K562 (cell line): ENCODE measurements at regions not wholly inside any gene's neighbourhood (a gene's known extent, or its start where the extent isn't known, plus 50 kb on each side); places are given as distances from the start of the nearest gene placed in this dataset.
"Not testable (repeated sequence)": the region's sequence is repeated elsewhere in the genome, so short reads cannot be mapped to it uniquely, and the experiment has no call there.

ENCODE experiments used
- ATAC-seq: fragments of 200-7000 bp; cut with Tn5 transposase; 3 replicates; pipeline ENCODE4 v1.9.1; 2020; ENCODE audit warnings: moderate library complexity
- BruUV-seq: library from RNA; stranded (reverse); fragments of 400-500 nt; replicated peaks from 2 replicates; lab custom pipeline; 2021; lab: Mats Ljungman, UMichigan
- CTCF ChIA-PET: fragments of 300-600 bp; formaldehyde crosslinking; extraction: SDS; loops from one replicate; lab custom pipeline; 2021; ENCODE audit warnings: low intra/inter-chr PET ratio; lab: Yijun Ruan, JAX
- POLR2A ChIA-PET: fragments of 300-600, 350-650 bp; sonication (Branson Sonifier 250); formaldehyde crosslinking; extraction: SDS; loops from one replicate; lab custom pipeline; 2021; ENCODE audit warnings: antibody characterized with exemption, inconsistent platforms; lab: Yijun Ruan, JAX
- DNase-seq, 4 experiments: peaks; one replicate each; pipeline versions ENCODE4 v3.0.0 to v3.0.0-alpha.2; 2011 to 2018; ENCODE audit warnings: low spot score in 3 of 4, mixed read lengths in 3 of 4; ENCODE audit errors: extremely low read depth in 1 of 4
- FAIRE-seq: peaks from 2 replicates; lab custom pipeline; 2011; peaks lifted over from hg19 to GRCh38; lab: Jason Lieb, UNC
- H2AFZ ChIP-seq: 2 replicates; pipeline ENCODE4 v1.6.0; 2011; ENCODE audit warnings: low read depth, low read length, control low read depth, inconsistent platforms
- H3K27ac ChIP-seq: fragments of 200-600 bp; 3 replicates; pipeline ENCODE4 v1.8.0; 2011; ENCODE audit warnings: low read depth, mild to moderate bottlenecking, control low read depth, inconsistent platforms, low read length, moderate library complexity, mixed read lengths; ENCODE audit errors: extremely low read depth
- H3K27me3 ChIP-seq, 2 experiments: fragments of 300-600 bp in 1 of 2; 2 replicates in 1 of 2; 3 replicates in 1 of 2; pipeline versions ENCODE4 v1.6.0 to v1.8.0; 2011; ENCODE audit warnings: inconsistent platforms in 2 of 2, low read length in 2 of 2, mild to moderate bottlenecking in 1 of 2, mixed read lengths in 1 of 2, moderate library complexity in 1 of 2; ENCODE audit not compliant: control insufficient read depth in 2 of 2, insufficient read depth in 2 of 2
- H3K36me3 ChIP-seq: fragments of 300-600 bp; 3 replicates; pipeline ENCODE4 v1.8.0; 2011; ENCODE audit warnings: mild to moderate bottlenecking, low read length, inconsistent platforms; ENCODE audit not compliant: control insufficient read depth, insufficient read depth
- H3K4me1 ChIP-seq, 2 experiments: fragments of 200-600 bp in 1 of 2; replicated peaks in 1 of 2; 2 replicates in 1 of 2; 3 replicates in 1 of 2; pipeline versions ENCODE4 v1.5.1 to v1.8.0; 2011; ENCODE audit warnings: inconsistent platforms in 2 of 2, low read length in 2 of 2, mild to moderate bottlenecking in 1 of 2, mixed read lengths in 1 of 2, moderate library complexity in 1 of 2; ENCODE audit not compliant: control insufficient read depth in 2 of 2, insufficient read depth in 2 of 2
- H3K4me2 ChIP-seq: 2 replicates; pipeline ENCODE4 v1.6.1; 2011; ENCODE audit warnings: low read length, control low read depth, inconsistent platforms, mixed read lengths; ENCODE audit not compliant: insufficient read depth
- H3K4me3 ChIP-seq: fragments of 200-600 bp; sonication (generic), shearing (Covaris generic); 2 replicates; pipeline ENCODE4 v1.5.1; 2016; ENCODE audit warnings: control low read depth, inconsistent platforms
- H3K79me2 ChIP-seq: fragments of 200-600 bp; 3 replicates; pipeline ENCODE4 v1.8.0; 2011; ENCODE audit warnings: low read length, inconsistent platforms; ENCODE audit not compliant: control insufficient read depth, insufficient read depth
- H3K9ac ChIP-seq, 2 experiments: 2 replicates each; pipeline versions ENCODE4 v1.6.0 to v1.6.1; 2011; ENCODE audit warnings: low read depth in 2 of 2, low read length in 2 of 2, control low read depth in 1 of 2, inconsistent platforms in 1 of 2, mild to moderate bottlenecking in 1 of 2, mixed read lengths in 1 of 2; ENCODE audit not compliant: insufficient read depth in 1 of 2
- H3K9me1 ChIP-seq: one replicate; pipeline ENCODE4 v1.6.0; 2011; ENCODE audit warnings: inconsistent platforms, mild to moderate bottlenecking, low read length, moderate library complexity; ENCODE audit not compliant: control insufficient read depth, insufficient read depth
- H3K9me3 ChIP-seq: replicated peaks from 2 replicates; pipeline ENCODE4 v1.5.1; 2011; ENCODE audit warnings: low read depth, low read length, inconsistent platforms; ENCODE audit not compliant: control insufficient read depth, insufficient read depth
- H4K20me1 ChIP-seq: replicated peaks from 2 replicates; pipeline ENCODE4 v1.6.1; 2011; ENCODE audit warnings: low read length, inconsistent platforms, mixed read lengths; ENCODE audit not compliant: control insufficient read depth, insufficient read depth
- WGBS: fragments of 100-300 bp; shearing (Covaris generic); methylation state at CpG from one replicate; pipeline ENCODE4 v1.1.6; 2016; ENCODE audit warnings: low coverage, mixed read lengths; ENCODE audit not compliant: insufficient coverage; ENCODE audit errors: missing lambda C conversion rate; 5-methylcytosine and 5-hydroxymethylcytosine counted together
- in situ Hi-C: fragments of 300-500 bp; cut with MboI; formaldehyde crosslinking; loops from 4 replicates; pipeline ENCODE4 v1.15.0; 2018; ENCODE audit warnings: inconsistent platforms, mixed read lengths
- intact Hi-C: fragments of 100-400 bp; cut with micrococcal nuclease; formaldehyde crosslinking; loops from 2 replicates; pipeline ENCODE4 v1.14.2; 2022

DNA sequence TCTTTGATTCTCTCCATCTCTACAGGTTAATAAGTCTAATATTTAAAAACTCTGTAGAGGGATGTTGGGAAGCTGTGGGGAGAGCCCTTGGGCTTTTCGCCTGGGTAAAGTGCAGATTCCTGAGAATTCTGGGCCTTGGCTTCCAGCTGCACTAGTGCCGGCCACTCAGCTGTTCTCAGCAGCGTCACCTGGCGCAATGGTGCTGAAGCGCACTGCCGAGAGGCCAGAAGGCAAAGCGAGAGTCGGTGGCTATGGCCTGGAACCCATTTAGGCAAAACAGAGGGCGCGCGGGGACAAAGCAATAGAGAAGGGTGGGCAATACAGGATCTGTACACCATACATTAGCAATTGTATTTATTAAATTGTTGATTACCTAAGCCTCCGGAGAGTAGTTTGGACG lies 168.7 kb downstream of the FAM72C start:
- POLR2A ChIA-PET, H2AFZ ChIP-seq, H3K9ac ChIP-seq, DNase-seq, H3K27ac ChIP-seq, H3K79me2 ChIP-seq, H3K27me3 ChIP-seq, H3K9me1 ChIP-seq, H3K9me3 ChIP-seq, intact Hi-C loops, H4K20me1 ChIP-seq, H3K36me3 ChIP-seq, H3K4me1 ChIP-seq, H3K4me3 ChIP-seq, H3K4me2 ChIP-seq, BruUV-seq, CTCF ChIA-PET: not testable (repeated sequence)
- no CpG with 5 or more reads among the region's 13 CpGs for WGBS
- peak; percentile 88 for FAIRE-seq
- in situ Hi-C loops: loop anchor here (10.0 kb wide), 1 partner anchor 1352 kb away; no protein-coding TSS in a partner anchor
- ATAC-seq: peak; percentile 97

DNA sequence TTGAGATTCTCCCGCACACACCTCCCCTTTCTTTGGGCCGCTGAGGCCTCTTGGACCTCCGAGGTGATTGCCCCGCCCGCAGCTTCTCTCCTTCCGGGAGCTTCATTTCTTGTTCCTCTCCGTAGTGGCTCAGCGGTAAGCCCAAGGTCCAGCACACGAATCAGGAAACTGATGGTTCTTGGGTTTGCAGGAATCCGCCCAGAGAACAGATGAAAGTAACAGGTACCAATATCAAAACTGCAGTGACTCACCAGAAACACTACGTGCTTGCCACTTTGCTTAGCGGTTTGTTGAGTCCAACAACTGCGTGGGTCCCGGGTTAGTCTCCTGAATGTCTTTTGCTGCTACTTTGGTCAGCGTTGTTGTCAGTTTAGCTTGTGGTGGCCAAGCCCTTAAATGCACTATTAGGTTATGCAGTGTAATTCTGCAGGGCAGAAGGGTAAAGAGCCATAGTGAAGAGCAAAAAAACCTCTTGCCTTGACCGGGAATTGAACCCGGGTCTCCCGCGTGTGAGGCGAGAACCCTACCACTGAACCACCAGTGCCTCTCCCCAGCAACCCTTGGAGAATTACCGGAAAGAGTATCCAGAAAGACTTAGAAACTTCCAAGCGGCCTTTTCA lies 172.1 kb downstream of the FAM72C start:
- DNase-seq, H3K79me2 ChIP-seq, H3K4me1 ChIP-seq, H3K4me3 ChIP-seq, CTCF ChIA-PET, H3K9me3 ChIP-seq, BruUV-seq, intact Hi-C loops, H3K27ac ChIP-seq, H3K27me3 ChIP-seq, H3K9ac ChIP-seq, H3K4me2 ChIP-seq, H3K36me3 ChIP-seq, POLR2A ChIA-PET, H3K9me1 ChIP-seq, H2AFZ ChIP-seq, H4K20me1 ChIP-seq: not testable (repeated sequence)
- no CpG with 5 or more reads among the region's 22 CpGs for WGBS
- in situ Hi-C loops: loop anchor here (10.0 kb wide), 1 partner anchor 1355 kb away; no protein-coding TSS in a partner anchor
- ATAC-seq (peak; percentile 73), FAIRE-seq (peak; percentile 82)

DNA sequence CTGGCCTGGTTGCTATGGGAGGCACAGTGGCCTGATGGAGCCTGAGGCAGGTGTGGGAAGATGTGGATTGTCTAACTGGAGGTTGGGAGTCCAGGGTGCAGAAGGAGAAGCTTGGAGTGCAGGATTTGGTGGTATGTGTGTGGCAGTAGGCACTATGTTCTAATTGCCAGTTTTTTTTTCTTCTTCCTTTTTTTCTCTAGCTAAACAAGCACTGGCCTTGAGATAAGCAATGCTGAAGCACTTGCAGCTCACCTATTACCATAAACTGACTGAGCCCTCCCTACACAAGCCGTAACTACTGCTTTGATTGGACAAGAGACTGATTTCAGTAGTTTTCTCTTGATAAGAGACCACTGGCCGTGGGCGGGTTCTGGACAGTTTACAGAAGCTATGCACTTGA lies 175.4 kb downstream of the FAM72C start:
- H3K4me2 ChIP-seq, in situ Hi-C loops, H3K9ac ChIP-seq, CTCF ChIA-PET, POLR2A ChIA-PET, H2AFZ ChIP-seq, H3K4me1 ChIP-seq, H3K79me2 ChIP-seq, DNase-seq, FAIRE-seq, H3K9me1 ChIP-seq, BruUV-seq, H4K20me1 ChIP-seq, H3K4me3 ChIP-seq, H3K27ac ChIP-seq, H3K27me3 ChIP-seq, intact Hi-C loops, H3K9me3 ChIP-seq, H3K36me3 ChIP-seq: not testable (repeated sequence)
- no CpG with 5 or more reads among the region's 3 CpGs for WGBS
- peak; percentile 28; the same call in 1 of the 3 replicates for ATAC-seq
